Fibroblast of gingiva (primary cell): ENCODE measurements at regions not wholly inside any gene's neighbourhood (a gene's known extent, or its start where the extent isn't known, plus 50 kb on each side); places are given as distances from the start of the nearest gene placed in this dataset.
"Not testable (repeated sequence)": the region's sequence is repeated elsewhere in the genome, so short reads cannot be mapped to it uniquely, and the experiment has no call there.

Experiments used
- DNase-seq: peaks from one replicate; pipeline ENCODE4 v3.0.0-alpha.2; 2011; ENCODE audit warnings: low read depth

GRCh38 chr10:124213471-124213870, 120.1 kb upstream of the CHST15 start:
- DNase-seq: no peak

DNA sequence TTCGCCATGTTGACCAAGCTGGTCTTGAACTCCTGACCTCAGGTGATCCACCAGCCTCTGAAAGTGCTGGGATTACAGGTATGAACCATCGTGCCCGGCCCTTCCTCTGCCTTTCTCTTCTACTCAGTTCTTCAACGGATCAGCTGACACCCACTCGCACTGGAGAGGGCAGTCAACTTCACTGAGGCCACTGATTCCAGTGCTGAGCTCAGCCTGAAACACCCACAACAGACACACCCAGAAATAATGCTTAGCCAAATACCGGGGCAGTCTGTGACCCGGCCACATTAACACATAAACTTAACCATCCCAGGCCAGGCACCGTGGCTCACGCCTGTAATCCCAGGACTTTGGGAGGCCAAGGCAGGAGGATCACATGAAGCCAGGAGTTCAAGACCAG, 119.3 kb upstream of the CHST15 start:
- DNase-seq: no peak

- DNase-seq: no peak
These were observed 118.5 kb upstream of the CHST15 start for GRCh38 chr10:124211921-124212320.

GRCh38 chr10:124210263-124210662, 116.9 kb upstream of the CHST15 start:
- DNase-seq: no peak

DNA sequence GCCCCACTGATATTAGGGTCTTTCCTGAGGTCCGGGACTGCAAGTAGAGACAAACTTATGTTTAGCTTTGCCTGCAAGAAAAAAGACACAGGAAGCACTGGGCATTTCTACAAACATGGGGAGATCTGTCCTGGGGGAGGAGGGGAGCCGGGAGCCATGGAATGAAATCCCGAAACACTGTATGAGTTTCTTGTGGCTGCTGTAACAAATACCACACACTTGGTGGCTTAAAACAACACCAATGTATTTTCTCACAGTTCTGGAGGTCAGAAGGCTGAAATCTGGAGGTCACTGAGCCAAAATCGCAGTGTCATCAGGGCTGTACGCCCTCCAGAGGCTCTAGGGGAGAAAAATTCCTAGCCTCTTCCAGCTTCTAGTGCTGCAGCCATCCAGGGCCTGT, 114.0 kb upstream of the CHST15 start:
- DNase-seq: no peak

DNA sequence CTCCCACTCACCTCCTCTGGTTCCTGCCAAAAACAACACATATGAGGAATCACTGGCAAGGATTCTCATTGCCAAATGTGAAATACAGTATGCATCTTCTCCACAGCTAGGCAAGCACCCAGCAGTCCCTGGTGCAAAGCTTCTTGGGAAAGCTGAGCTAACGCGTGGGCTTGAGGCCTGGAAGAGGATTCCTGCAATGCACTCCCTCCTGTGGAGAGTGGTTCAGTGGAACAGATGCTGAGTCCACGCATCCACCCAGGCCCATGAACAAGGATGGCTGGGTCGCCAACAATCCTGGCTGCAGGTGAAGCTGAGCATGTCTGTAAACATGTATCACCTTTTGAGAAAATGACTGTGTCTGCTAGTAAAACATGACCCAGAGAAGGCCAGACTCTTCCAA, 113.2 kb upstream of the CHST15 start:
- DNase-seq: peak; percentile 56

- DNase-seq: no peak
These were observed 112.0 kb upstream of the CHST15 start for GRCh38 chr10:124205432-124205831.

DNA sequence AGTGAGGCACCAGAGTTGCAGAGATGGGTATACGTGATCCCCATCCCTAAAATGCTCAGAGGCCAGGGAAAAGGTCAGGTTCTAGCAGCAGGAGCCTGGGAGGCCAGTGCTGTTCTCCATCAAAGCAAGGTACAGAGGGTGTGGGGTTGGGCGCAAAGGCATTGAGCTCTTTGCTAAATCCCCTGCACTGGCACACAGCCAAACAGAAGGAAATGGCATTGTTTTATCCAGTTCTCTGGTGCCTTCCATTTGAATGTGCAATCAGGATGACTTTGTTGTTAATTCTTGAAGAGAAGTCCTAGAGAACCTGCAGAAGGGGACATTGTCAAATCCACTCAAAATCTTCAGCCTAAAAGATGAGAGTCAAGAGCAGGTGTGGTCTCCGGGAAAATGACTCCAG, 111.3 kb upstream of the CHST15 start:
- DNase-seq: no peak

- DNase-seq: no peak
These were observed 106.6 kb upstream of the CHST15 start for GRCh38 chr10:124200011-124200410.

- DNase-seq: no peak
These were observed 105.5 kb upstream of the CHST15 start for GRCh38 chr10:124198871-124199270.

- no peak for DNase-seq
These were observed 104.7 kb upstream of the CHST15 start for GRCh38 chr10:124198125-124198501.

GRCh38 chr10:124197371-124198124, 104.2 kb upstream of the CHST15 start:
- DNase-seq: no peak

- no peak for DNase-seq
These were observed 103.3 kb upstream of the CHST15 start for GRCh38 chr10:124196659-124197058.

DNA sequence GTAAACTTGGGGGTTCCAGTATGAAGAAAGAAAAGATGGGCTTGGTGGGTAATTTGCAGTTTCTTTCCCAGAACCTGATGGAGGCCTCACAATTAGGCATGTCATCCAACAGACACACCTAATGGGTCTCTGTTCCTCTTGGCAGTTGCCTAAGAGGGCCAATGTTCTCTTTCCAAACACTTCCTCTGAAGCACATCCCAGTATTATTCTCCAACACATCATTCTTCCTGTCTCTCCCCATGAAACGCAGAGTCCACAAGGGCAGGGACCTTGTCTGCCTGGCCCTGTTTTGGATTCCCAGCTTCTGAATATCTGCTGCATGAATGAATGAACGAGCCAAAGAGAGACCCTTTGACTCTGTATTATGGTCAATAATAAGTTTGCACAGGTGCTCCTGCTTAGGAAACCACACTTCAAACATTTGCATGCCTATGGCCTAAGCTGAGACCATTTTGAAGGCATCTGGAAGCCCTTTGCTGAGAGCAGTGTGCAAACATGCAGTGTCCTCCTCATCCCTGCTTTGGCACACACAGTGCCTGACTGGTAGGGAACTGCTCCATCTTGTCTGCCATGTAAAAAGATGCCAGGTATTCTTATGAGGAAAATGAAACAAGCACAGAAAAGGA, 100.9 kb upstream of the CHST15 start:
- no peak for DNase-seq

GRCh38 chr10:124193309-124193696, 99.9 kb upstream of the CHST15 start:
- no peak for DNase-seq

GRCh38 chr10:124192664-124193308, 99.4 kb upstream of the CHST15 start:
- not testable (repeated sequence) for DNase-seq

DNA sequence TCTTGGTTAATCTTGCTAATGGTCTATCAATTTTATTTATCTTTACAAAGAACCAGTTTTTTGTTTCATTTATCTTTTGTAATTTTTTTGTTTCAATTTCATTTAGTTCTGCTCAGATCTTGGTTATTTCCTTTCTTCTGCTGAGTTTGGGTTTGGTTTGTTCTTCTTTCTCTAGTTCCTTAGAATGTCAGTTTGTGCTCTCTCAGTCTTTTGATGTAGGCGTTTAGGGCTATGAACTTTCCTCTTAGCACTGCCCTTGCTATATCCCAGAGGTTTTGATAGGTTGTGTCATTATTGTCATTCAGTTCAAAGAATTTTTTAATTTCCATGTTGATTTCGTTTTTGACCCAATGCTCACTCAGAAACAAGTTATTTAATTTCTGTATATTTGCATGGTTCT, 97.1 kb upstream of the CHST15 start:
- DNase-seq: not testable (repeated sequence)

DNA sequence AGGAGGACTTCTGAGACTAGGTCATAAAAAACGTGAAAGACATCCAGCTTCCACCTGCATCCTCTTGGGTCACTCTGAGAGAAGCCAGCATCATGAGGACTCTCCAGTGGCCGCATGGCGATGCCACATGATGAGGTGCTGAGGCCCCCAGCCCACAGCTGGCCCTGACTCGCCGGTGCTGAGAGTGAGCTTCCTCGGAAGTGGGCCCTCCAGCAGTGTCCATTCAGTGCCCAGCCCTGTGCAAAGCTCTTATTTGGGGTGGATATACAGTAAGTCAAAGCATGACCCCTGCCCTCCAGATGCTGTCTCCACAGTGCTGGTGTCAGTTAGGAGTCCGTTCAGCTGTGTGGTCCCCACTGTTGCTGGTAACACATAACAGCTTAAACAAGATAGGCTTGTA, 93.6 kb upstream of the CHST15 start:
- no peak for DNase-seq

GRCh38 chr10:124185084-124185483, 91.7 kb upstream of the CHST15 start:
- no peak for DNase-seq

DNA sequence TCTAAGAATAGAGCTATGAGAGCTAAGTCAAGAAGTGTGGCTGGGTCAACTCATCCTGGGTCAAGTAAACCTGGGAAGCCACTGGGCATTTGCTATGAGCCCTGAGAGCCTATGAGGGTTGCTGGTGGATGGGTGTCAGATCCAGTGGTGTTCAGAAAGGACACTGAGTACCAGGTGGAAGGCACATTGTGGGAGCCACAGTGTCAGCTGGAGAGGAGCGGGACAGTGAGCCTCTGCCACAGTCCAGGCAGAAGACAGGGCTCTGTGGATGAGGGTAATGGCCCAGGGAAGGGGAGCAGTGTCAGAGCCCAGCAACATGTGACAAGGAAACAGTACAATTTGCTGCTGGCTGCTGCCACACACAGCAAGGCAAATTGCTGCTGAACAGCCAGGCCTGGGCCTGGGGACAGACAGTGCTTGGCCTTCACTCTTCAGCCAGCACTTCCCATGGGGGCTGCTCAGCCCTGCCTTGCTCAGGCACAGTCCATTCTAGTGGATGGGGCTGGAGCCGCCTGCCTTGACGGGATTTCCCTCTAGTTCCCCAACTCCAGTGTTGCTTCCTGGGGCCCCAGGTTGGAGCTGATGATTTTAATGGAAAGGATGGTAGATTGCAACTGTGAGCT, 90.9 kb upstream of the CHST15 start:
- no peak for DNase-seq

DNA sequence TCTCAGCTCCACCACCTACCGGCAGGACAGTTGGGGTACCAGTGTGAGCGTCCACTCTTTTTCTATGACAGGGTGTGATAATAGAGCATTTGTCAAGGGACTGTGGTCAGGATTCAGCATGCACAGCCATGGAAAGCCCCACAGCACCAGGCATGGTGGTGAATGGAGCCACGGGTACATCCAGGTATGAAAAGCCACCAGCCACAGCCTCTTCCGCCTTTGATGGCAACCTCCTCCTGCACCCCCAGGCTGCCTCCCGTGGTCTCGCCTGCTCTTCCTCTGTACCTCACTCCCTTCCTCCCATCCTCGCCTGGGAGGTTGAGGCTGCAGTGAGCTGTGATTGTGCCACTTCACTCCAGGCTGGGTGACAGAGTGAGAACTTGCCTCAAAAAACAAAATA, 90.2 kb upstream of the CHST15 start:
- no peak for DNase-seq

- DNase-seq: no peak
These were observed 88.7 kb upstream of the CHST15 start for GRCh38 chr10:124182088-124182541.

DNA sequence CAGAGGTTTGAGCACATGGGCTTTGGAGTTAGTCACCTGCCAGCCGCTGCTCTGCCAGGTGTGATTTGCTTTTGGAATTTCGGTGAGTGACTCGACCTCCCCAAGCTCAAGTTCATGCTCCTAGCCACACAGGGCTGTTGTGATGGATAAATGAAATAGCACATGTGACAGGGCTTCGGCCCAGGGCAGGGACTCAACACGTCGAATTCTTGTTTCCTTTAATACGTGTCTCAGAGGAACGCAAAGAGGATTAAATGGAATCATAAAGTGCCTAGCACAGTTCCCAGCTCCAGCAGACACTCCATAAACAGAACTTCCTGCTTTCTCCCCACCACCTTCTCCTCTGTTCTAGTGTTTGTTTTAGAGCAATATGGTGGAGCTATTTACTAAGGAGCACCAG, 88.3 kb upstream of the CHST15 start:
- DNase-seq: no peak
